ENCODE measurements at regions not wholly inside any gene's neighbourhood (a gene's known extent, or its start where the extent isn't known, plus 50 kb on each side); places are given as distances from the start of the nearest gene placed in this dataset.

- no peak for TF ChIP-seq GLIS3 (CRISPR knock-in tag; IDR thresholded peaks at IDR 0.05)
- TF ChIP-seq ISL1 (CRISPR knock-in tag; IDR thresholded peaks at IDR 0.05) = no peak
- no peak for TF ChIP-seq TSHZ2 (CRISPR knock-in tag; IDR thresholded peaks at IDR 0.05)
- TF ChIP-seq PATZ1 (CRISPR knock-in tag; IDR thresholded peaks at IDR 0.05; ENCODE audit: borderline replicate concordance) = no peak
- no peak for TF ChIP-seq ZFP3 (CRISPR knock-in tag; IDR thresholded peaks at IDR 0.05)
- no peak for TF ChIP-seq ARNTL (CRISPR knock-in tag; IDR thresholded peaks at IDR 0.05; ENCODE audit: borderline replicate concordance, low read depth)
- no peak for TF ChIP-seq SNAI2 (CRISPR knock-in tag; IDR thresholded peaks at IDR 0.05)
- no peak for TF ChIP-seq RARB (CRISPR knock-in tag; IDR thresholded peaks at IDR 0.05)
- no peak for TF ChIP-seq ZFP30 (CRISPR knock-in tag; IDR thresholded peaks at IDR 0.05)
Observed at GRCh38 chr4:54423066-54423465, 194.0 kb downstream of the PDGFRA start.

All from SK-N-SH treated with all-trans-retinoic acid at 6 μM for 48 hours (cell line).